Activated CD4-positive, alpha-beta T cell treated with anti-CD3 and anti-CD28 coated beads for 36 hours (primary cell): ENCODE measurements at regions not wholly inside any gene's neighbourhood (a gene's known extent, or its start where the extent isn't known, plus 50 kb on each side); places are given as distances from the start of the nearest gene placed in this dataset.
"Not testable (repeated sequence)": the region's sequence is repeated elsewhere in the genome, so short reads cannot be mapped to it uniquely, and the experiment has no call there.

Experiments
- ATAC-seq: fragments of 200-7000 bp; cut with Tn5 transposase; one replicate; pipeline ENCODE4 v1.10.0; 2021; ENCODE audit warnings: mild to moderate bottlenecking, moderate library complexity
- CTCF ChIA-PET: fragments of 350-600 bp; sonication (Branson Sonifier 250); formaldehyde crosslinking; loops from one replicate; lab custom pipeline; 2021; ENCODE audit warnings: antibody characterized with exemption; lab: Charles Lee
- POLR2A ChIA-PET: fragments of 350-600 bp; sonication (Branson Sonifier 250); formaldehyde crosslinking; loops from one replicate; lab custom pipeline; 2021; ENCODE audit warnings: antibody characterized with exemption, inconsistent platforms; lab: Charles Lee
- DNase-seq: peaks from one replicate; pipeline ENCODE4 v3.0.0-alpha.2; 2020
- H3K27ac Mint-ChIP-seq: one replicate; pipeline ENCODE4 v1.8.0; 2021; ENCODE audit warnings: mixed read lengths
- H3K27me3 Mint-ChIP-seq: one replicate; pipeline ENCODE4 v1.8.0; 2021; ENCODE audit warnings: mixed read lengths
- H3K36me3 Mint-ChIP-seq: one replicate; pipeline ENCODE4 v1.8.0; 2021; ENCODE audit warnings: low read depth, mixed read lengths
- H3K4me1 Mint-ChIP-seq: one replicate; pipeline ENCODE4 v1.8.0; 2021; ENCODE audit warnings: mixed read lengths
- H3K4me3 Mint-ChIP-seq: one replicate; pipeline ENCODE4 v1.8.0; 2021; ENCODE audit warnings: mild to moderate bottlenecking, moderate library complexity, mixed read lengths
- H3K9me3 Mint-ChIP-seq: one replicate; pipeline ENCODE4 v1.8.0; 2021; ENCODE audit warnings: low read depth, mixed read lengths
- intact Hi-C, 2 experiments: fragments of 100-400 bp; cut with DNase I in 1 of 2; cut with micrococcal nuclease in 1 of 2; formaldehyde crosslinking; loops; one replicate each; pipeline versions ENCODE4 v1.14.2 to v1.15.1; 2022 to 2024; cut with DNase I, micrococcal nuclease

- intact Hi-C loops, ATAC-seq, H3K9me3 Mint-ChIP-seq, H3K36me3 Mint-ChIP-seq, POLR2A ChIA-PET, H3K27ac Mint-ChIP-seq, H3K4me3 Mint-ChIP-seq, H3K27me3 Mint-ChIP-seq, DNase-seq: not testable (repeated sequence)
- CTCF ChIA-PET: interaction anchor here (0.6 to 1.3 kb wide), 3 partner anchors 24 to 109 kb away, joined by 3 to 4 read pairs (median 4); no protein-coding TSS in a partner anchor
- peaks cover 12% of the 10 kb centered on the region for H3K4me1 Mint-ChIP-seq
Observed at GRCh38 chr1:192499061-192499581, 76.5 kb upstream of the RGS1 start.

GRCh38 chr1:192500541-192500940 is 75.0 kb upstream of the RGS1 start:
- H3K36me3 Mint-ChIP-seq, H3K27ac Mint-ChIP-seq, intact Hi-C loops, CTCF ChIA-PET, ATAC-seq, DNase-seq, H3K9me3 Mint-ChIP-seq, POLR2A ChIA-PET, H3K4me3 Mint-ChIP-seq, H3K27me3 Mint-ChIP-seq: not testable (repeated sequence)
- H3K4me1 Mint-ChIP-seq: peaks cover 12% of the 10 kb centered on the region

GRCh38 chr1:192506741-192507155 is 68.8 kb upstream of the RGS1 start:
- intact Hi-C loops: loop anchor here in 1 of 2 experiments (1.0 kb wide), 1 partner anchor 103 kb away; no protein-coding TSS in a partner anchor
- no peaks in the 10 kb centered on the region for H3K27me3 Mint-ChIP-seq
- ChIA-PET CTCF (interaction anchor here (0.7 to 1.1 kb wide), 5 partner anchors 16 to 104 kb away, joined by 3 read pairs; no protein-coding TSS in a partner anchor), POLR2A (no interaction called here)
- no peaks in the 10 kb centered on the region for H3K9me3 Mint-ChIP-seq
- no peaks in the 10 kb centered on the region for H3K36me3 Mint-ChIP-seq
- H3K27ac Mint-ChIP-seq: no peak overlapping the region
- peaks cover 2% of the 10 kb centered on the region for H3K4me1 Mint-ChIP-seq
- peak; percentile 23 for DNase-seq
- no peak for ATAC-seq
- no peak overlapping the region for H3K4me3 Mint-ChIP-seq

- no peaks in the 10 kb centered on the region for H3K9me3 Mint-ChIP-seq
- no peak for DNase-seq
- no peak for ATAC-seq
- H3K27ac Mint-ChIP-seq: no peak overlapping the region
- ChIA-PET CTCF (no interaction called here), POLR2A (no interaction called here)
- peaks cover 41% of the 10 kb centered on the region for H3K4me1 Mint-ChIP-seq
- no peak overlapping the region for H3K4me3 Mint-ChIP-seq
- H3K36me3 Mint-ChIP-seq: no peaks in the 10 kb centered on the region
- intact Hi-C loops: no loop called here
- no peaks in the 10 kb centered on the region for H3K27me3 Mint-ChIP-seq
Observed at GRCh38 chr1:192512426-192513162, 63.0 kb upstream of the RGS1 start.

- CTCF ChIA-PET: no interaction called here
- POLR2A ChIA-PET: no interaction called here
- no peak overlapping the region for H3K27ac Mint-ChIP-seq
- ATAC-seq (no peak), DNase-seq (no peak)
- no peaks in the 10 kb centered on the region for H3K27me3 Mint-ChIP-seq
- H3K9me3 Mint-ChIP-seq: no peaks in the 10 kb centered on the region
- H3K4me3 Mint-ChIP-seq: no peak overlapping the region
- intact Hi-C loops: no loop called here
- no peaks in the 10 kb centered on the region for H3K36me3 Mint-ChIP-seq
- H3K4me1 Mint-ChIP-seq: peaks cover 43% of the 10 kb centered on the region
Observed at GRCh38 chr1:192513196-192513595, 62.4 kb upstream of the RGS1 start.

GRCh38 chr1:192513697-192514096 is 61.9 kb upstream of the RGS1 start:
- ATAC-seq (no peak), DNase-seq (no peak)
- no peak overlapping the region for H3K27ac Mint-ChIP-seq
- intact Hi-C loops: no loop called here
- ChIA-PET POLR2A (no interaction called here), CTCF (no interaction called here)
- no peaks in the 10 kb centered on the region for H3K9me3 Mint-ChIP-seq
- H3K27me3 Mint-ChIP-seq: no peaks in the 10 kb centered on the region
- H3K4me1 Mint-ChIP-seq: peaks cover 46% of the 10 kb centered on the region
- no peak overlapping the region for H3K4me3 Mint-ChIP-seq
- H3K36me3 Mint-ChIP-seq: no peaks in the 10 kb centered on the region

GRCh38 chr1:192516776-192517297 is 58.7 kb upstream of the RGS1 start:
- CTCF ChIA-PET: interaction anchor here (0.6 to 3.2 kb wide), 10 partner anchors 24 to 124 kb away, joined by 3 to 13 read pairs (median 3); no protein-coding TSS in a partner anchor
- H3K27ac Mint-ChIP-seq: peak overlapping the region; percentile 63
- H3K4me1 Mint-ChIP-seq: peaks cover 62% of the 10 kb centered on the region
- H3K9me3 Mint-ChIP-seq: no peaks in the 10 kb centered on the region
- H3K27me3 Mint-ChIP-seq: no peaks in the 10 kb centered on the region
- DNase-seq (peak; percentile 63), ATAC-seq (peak; percentile 97)
- POLR2A ChIA-PET: interaction anchor here (0.6 to 1.0 kb wide), 6 partner anchors 45 to 469 kb away, joined by 3 to 4 read pairs (median 3); no protein-coding TSS in a partner anchor
- no peaks in the 10 kb centered on the region for H3K36me3 Mint-ChIP-seq
- intact Hi-C loops: loop anchor here (1.0 to 5.0 kb wide), 12 partner anchors 13 to 467 kb away; partner anchors contain the start of gene RGS1 (in 2 of the 2)
- H3K4me3 Mint-ChIP-seq: peak overlapping the region; percentile 40

- H3K36me3 Mint-ChIP-seq, H3K4me3 Mint-ChIP-seq, H3K27me3 Mint-ChIP-seq, H3K9me3 Mint-ChIP-seq, ATAC-seq, POLR2A ChIA-PET: not testable (repeated sequence)
- CTCF ChIA-PET: interaction anchor here (1.0 to 3.2 kb wide), 4 partner anchors 11 to 43 kb away, joined by 3 to 13 read pairs (median 4); no protein-coding TSS in a partner anchor
- intact Hi-C loops: loop anchor here (1.0 to 5.0 kb wide), 12 partner anchors 12 to 466 kb away; partner anchors contain the start of gene RGS1 (in 1 of the 2)
- peak; percentile 15 for DNase-seq
- Mint-ChIP-seq H3K4me1 (peaks cover 62% of the 10 kb centered on the region), H3K27ac (peak overlapping the region; percentile 0)
Observed at GRCh38 chr1:192517716-192518355, 57.7 kb upstream of the RGS1 start.

- Mint-ChIP-seq H3K27me3 (no peaks in the 10 kb centered on the region), H3K4me3 (no peak overlapping the region), H3K36me3 (no peaks in the 10 kb centered on the region), H3K4me1 (peaks cover 55% of the 10 kb centered on the region), H3K9me3 (no peaks in the 10 kb centered on the region), H3K27ac (no peak overlapping the region)
- intact Hi-C loops: loop anchor here (5.0 kb wide), 2 partner anchors 34 to 41 kb away; no protein-coding TSS in a partner anchor
- POLR2A ChIA-PET: interaction anchor here (0.6 kb wide), 1 partner anchor 21 kb away, joined by 3 read pairs; no protein-coding TSS in a partner anchor
- DNase-seq (no peak), ATAC-seq (peak; percentile 14)
- CTCF ChIA-PET: interaction anchor here (1.9 kb wide), 1 partner anchor 44 kb away, joined by 4 read pairs; no protein-coding TSS in a partner anchor
Observed at GRCh38 chr1:192518700-192519099, 56.9 kb upstream of the RGS1 start.

- DNase-seq (peak; percentile 52), ATAC-seq (no peak)
- H3K4me3 Mint-ChIP-seq: no peak overlapping the region
- POLR2A ChIA-PET: no interaction called here
- H3K27ac Mint-ChIP-seq: no peak overlapping the region
- H3K36me3 Mint-ChIP-seq: no peaks in the 10 kb centered on the region
- no peaks in the 10 kb centered on the region for H3K9me3 Mint-ChIP-seq
- peaks cover 38% of the 10 kb centered on the region for H3K4me1 Mint-ChIP-seq
- no peaks in the 10 kb centered on the region for H3K27me3 Mint-ChIP-seq
- intact Hi-C loops: no loop called here
- CTCF ChIA-PET: interaction anchor here (0.7 kb wide), 1 partner anchor 53 kb away, joined by 3 read pairs; no protein-coding TSS in a partner anchor
Observed at GRCh38 chr1:192521734-192522133, 53.8 kb upstream of the RGS1 start.

GRCh38 chr1:192522673-192523072 is 52.9 kb upstream of the RGS1 start:
- H3K4me1 Mint-ChIP-seq: peaks cover 28% of the 10 kb centered on the region
- H3K36me3 Mint-ChIP-seq: no peaks in the 10 kb centered on the region
- CTCF ChIA-PET: interaction anchor here (1.4 kb wide), 1 partner anchor 48 kb away, joined by 3 read pairs; no protein-coding TSS in a partner anchor
- H3K9me3 Mint-ChIP-seq: no peaks in the 10 kb centered on the region
- H3K27ac Mint-ChIP-seq: no peak overlapping the region
- ATAC-seq (no peak), DNase-seq (no peak)
- no peaks in the 10 kb centered on the region for H3K27me3 Mint-ChIP-seq
- POLR2A ChIA-PET: no interaction called here
- H3K4me3 Mint-ChIP-seq: no peak overlapping the region
- intact Hi-C loops: no loop called here
